ENCODE measurements at regions not wholly inside any gene's neighbourhood (a gene's known extent, or its start where the extent isn't known, plus 50 kb on each side); places are given as distances from the start of the nearest gene placed in this dataset.

- no peak for TF ChIP-seq EZH2 (IDR thresholded peaks at IDR 0.05; ENCODE audit: insufficient read depth, poor library complexity, severe bottlenecking)
- TF ChIP-seq EZH2phosphoT487 (IDR thresholded peaks at IDR 0.05; ENCODE audit: insufficient read depth, low read depth): no peak
These were observed 155.3 kb downstream of the TPH2 start for GRCh38 chr12:72093930-72094329.

Measured in GM23248 (cell line).